Kidney tubule cell (primary cell): ENCODE measurements at regions not wholly inside any gene's neighbourhood (a gene's known extent, or its start where the extent isn't known, plus 50 kb on each side); places are given as distances from the start of the nearest gene placed in this dataset.
"Not testable (repeated sequence)": the region's sequence is repeated elsewhere in the genome, so short reads cannot be mapped to it uniquely, and the experiment has no call there.

Experiments
- DNase-seq: peaks from one replicate; pipeline ENCODE4 v3.0.0-alpha.2; 2018; ENCODE audit warnings: low spot score

DNA sequence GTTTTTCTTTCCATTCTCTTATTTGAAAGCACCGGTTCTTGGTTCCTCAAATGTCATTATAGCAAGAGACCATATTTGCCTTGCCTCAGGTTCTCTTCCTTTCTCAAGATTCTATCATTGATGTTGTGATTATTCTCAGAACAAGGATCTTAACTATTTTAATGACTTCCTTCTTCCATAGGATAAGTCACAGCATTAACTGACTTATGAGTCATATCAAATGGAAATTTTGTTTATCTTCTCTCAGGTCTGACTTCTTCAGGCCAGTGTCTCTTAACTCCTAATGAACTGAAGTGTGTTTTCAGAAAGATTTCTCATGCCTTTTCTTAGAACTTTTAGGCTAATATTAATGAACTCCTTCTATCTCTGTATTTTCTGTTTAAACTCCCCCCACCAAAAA lies 794.6 kb upstream of the LRRN3 start:
- DNase-seq, result no peak

DNA sequence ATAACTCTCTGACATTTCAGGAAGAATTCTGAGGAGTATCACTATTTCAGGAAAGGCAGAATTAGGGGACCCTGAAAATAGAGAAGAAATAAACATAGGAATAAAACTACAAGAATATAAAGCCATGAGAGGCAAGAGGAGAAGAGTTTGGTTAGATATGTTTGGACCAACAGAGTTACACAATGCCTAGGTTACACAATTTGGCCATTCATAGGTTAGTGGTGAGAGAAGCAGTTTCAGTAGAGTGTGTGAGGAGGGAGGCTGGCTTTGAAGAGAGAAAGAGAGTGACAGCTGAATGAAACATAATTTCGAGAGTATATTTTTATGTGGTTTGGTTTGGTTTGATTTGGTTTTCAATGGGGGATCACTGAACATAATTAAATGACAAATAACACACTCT lies 783.2 kb upstream of the LRRN3 start:
- no peak for DNase-seq

DNA sequence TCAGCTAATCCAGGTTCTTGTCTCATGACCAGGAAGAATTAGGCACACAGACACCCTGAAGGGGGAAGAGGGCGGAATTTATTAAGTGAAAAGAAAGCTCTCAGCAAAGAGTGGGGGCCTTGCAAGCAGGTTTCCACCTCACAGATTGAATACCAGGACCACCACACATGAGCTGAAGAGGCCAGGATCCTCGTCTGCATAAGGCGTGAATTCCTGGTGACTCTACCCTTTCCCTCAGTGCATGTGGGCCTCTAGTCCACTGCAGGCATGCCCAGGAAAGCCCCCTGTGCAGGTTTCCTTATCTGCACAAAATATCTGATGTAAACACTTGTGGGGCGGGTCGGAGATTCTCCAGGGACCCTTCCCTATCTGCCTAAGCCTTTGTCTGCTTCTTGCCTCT lies 782.1 kb upstream of the LRRN3 start:
- DNase-seq, result no peak

DNA sequence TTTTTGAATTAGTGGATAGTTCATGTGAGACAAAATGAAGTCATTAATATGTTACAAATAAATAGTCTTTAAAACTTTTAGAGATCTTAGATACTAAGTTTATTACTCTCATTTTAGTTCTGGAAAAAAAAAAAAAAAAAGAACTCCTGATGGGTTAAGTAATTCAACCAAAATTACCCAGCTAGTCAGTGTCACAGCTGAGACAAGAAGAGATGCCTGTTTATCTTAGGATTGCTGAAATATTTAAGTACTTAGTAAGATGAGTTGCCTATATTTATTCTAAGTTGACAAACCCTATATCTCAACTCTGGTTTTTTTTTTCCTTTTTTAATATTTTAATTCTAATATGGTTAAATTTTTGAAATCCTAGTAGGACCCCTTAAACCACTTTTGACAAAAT lies 781.0 kb upstream of the LRRN3 start:
- DNase-seq, result peak; percentile 10

DNA sequence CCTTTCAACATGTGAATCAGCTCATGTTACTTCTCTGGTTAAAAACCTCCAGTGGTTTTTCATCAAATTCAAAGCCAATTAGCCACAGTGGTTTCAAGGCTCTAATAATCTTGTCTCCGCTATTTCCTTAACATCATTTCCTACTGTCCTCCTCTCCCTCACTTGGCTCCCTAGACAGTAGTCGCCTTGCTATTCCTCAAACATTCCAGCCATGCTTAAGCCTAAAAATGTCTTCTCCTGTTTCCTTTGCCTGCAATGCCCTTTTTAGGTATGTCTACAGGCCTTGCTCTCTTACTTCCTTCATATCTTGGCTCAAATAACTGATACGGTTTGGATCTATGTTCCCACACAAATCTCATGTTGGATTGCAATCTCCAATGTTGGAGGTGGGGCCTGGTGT lies 779.4 kb upstream of the LRRN3 start:
- DNase-seq, result no peak

DNA sequence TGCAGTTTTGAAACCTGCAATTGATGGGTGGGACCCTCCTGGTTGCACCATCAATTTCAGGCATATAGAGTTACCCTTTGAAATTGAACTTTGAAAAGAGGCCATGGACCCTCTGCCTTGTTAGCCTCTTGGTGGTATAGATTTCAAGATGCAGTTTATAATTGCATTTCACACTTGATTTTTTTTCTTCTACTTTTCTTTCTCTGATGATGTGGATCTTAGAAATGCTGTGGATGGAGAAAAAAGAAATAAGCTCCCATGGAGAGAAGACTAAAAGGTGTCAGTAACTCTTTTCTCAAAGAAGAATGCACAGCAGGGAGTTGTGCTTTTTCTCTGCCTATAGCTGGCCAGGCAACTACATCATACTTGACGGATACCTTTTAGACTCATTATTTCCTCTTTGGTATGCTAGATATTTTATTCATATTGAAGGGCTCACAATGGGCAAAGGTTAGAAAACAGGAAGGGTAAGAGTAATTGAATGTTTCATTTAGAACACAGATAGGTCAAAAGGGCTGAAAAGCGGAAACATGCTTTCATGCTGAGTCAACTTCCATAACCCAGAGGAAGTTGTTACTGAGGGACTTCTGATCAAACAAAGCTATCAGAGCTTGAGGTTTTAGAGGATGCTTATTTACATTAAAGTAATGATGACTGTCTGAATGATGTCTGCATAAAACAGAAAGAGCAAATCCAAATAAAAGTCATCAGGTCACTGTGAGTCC lies 773.2 kb upstream of the LRRN3 start:
- peak; percentile 58 for DNase-seq

DNA sequence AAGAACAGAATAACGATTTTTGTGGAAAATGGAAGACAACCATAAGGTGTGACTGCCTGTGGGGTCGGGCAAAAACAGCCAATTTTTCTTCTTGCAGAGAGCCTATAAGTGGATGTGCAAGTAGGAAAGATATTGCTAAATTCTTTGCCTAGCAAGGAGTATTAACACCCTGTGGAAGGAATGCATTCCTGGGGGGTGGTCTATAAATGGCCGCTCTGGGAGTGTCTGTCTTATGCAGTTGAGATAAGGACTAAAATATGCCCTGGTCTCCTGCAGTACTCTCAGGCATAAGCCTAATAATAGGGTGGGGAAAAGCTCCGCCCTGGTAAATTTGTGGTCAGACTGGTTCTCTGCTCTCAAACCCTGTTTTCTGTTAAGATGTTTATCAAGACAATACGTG lies 770.6 kb upstream of the LRRN3 start:
- DNase-seq, result not testable (repeated sequence)

DNA sequence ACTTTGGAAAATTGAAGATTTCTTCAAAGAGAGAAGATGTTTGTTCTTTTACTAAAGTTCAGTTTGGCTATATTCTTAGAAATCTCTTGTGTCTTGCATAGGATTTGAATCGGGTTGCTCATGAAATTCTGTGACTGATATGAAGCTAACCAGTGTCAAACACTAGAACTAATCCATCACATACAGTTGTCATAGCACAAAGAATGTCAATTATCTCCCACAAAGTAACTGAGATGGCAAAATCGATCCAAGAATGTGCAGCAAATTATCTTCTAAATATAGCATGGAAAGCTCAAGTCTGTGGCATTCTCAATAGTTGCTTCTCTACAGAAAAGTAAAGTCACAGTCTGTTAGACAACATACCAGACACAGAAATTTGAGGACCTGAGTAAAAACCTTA lies 768.1 kb upstream of the LRRN3 start:
- no peak for DNase-seq

DNA sequence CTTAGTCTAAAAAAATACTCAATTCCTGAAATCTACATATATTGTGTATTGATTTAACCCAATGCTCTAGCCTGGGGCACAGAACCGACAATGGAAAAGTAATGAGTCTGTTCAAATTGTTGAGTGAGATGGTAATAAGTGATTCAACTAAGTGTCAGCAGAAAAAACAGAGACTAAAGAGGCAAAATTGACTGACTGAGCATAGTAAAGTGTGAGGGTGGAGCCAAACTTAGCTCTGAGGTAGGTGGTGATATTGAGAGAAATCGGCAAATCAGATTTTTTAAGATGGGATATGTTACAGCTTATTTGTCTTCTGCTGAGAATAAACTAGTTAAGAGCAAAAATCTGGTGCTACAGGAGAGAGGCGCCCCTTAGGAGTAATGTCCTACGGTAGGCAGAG lies 764.0 kb upstream of the LRRN3 start:
- DNase-seq, result no peak

DNA sequence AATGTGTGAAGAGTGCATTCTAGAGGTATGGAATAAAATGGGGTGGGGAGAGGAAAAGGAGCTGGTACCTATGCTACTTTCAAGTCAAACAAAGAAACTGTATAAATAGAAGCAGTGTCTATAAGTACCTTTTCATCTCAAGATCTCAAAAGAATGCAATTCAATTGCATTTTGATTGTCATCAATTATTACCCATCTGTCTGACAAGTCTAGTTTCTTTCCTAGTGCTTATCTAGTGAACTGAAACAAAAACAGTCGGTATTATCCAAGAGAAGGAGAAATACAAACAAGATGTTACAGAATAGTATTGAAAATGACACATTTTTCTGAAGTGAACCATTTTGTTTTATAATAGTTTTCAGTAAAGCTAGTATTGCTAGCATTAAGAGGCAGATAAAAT lies 754.5 kb upstream of the LRRN3 start:
- DNase-seq, result no peak

DNA sequence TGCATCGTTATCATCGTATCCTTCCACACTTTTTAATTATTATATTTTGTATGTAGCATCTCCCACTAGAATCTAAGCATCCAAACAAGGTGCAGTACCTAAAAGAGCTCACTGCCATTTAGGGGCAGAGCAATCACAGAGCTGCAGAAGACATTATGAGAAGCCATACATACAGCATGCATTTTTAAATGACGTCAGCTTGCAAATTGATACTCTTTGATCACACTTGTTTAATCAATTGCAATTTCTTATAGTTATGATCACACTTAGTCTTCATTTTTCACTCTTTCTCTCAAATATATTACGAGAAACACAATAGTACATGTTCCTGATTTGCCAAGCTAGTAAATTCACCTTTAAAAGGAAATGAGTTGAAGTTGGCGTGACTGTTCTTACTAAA lies 753.3 kb upstream of the LRRN3 start:
- DNase-seq, result no peak

DNA sequence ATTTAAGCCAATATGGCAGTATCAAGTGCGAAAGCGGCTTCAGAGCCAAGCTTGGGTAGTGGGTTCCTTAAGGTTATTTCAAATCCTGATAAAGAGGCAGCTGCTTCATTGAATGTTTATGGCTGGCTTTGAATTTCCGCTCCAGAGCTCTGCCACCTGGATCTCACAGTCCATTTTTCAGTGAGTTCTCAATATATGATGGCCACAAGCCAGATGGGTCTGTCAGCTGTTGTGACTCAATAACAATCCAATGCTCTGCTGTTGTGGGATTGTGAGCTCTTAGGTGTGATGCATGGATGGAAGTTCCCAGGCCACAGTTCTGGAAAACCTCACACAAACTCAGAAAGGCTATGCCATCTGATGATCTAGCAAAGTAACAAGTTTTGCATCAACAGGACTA lies 743.8 kb upstream of the LRRN3 start:
- peak; percentile 35 for DNase-seq

DNA sequence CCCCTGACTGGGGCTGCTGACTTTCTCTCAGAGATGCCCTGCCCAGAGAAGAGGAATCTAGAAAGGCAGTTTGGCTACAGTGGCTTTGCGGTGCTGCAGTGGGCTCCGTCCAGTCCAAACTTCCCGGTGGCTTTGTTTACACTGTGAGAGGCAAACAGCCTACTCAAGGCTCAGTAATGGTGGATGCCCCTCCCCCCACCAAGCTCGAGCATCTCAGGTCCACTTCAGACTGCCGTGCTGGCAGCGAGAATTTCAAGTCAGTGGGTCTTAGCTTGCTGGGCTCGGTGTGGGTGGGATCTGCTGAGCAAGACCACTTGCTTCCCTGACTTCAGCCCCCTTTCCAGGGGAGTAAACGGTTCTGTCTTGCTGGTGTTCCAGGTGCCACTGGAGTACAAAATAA lies 734.5 kb upstream of the LRRN3 start:
- no peak for DNase-seq

DNA sequence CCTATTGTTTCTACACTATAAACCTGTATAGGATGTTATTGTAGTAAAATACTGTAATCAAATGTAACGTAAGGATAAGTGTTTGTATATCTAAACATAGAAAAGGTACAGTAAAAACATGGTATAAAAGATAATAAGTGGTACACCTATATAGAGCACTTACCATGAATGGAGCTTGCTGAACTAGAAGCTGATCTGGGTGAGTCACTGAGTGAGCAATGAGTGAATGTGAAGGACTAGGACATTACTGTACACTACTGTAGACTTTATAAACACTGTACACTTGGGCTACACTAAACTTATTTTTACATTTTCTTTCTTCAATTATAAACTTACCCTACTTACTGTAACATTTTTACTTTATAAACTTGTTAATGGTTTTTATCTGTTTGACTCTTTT lies 732.9 kb upstream of the LRRN3 start:
- DNase-seq, result peak; percentile 62

DNA sequence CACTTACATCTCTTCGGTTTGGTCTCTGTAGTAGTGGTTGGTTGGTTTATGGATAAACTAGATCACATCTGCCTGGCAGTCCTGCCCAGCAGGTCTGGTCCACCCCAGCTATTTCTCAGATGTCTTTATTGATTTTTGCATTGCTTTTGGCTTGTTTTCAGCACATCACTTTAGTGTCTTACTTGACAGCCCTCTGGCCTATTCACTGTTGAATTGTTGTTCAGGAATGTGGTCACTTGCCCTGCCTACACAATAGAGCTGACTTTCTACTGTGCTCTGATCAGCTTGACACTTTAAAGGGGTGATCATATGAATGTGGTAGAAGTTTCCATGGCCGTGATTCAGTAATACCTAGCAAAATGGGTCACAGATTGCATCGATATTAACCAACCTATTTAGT lies 719.2 kb upstream of the LRRN3 start:
- DNase-seq, result peak; percentile 33

DNA sequence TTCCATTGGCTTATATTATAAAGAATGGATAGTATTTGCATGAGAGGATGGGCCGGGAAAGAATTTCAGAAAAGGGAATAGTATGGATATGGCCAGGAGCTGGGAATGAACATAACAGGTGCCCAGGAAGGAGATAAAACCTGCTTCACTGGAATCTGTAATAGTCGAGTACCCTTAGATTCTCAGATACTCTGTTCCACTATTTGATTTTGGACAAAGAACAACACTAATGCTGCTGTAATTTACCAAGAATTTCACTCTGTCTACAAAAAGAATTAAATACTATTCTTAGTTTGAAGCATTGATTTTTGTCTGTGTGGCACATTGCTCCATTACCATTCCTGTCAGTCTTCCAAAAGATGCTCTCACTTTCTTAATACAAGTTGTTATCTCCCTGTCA lies 718.2 kb upstream of the LRRN3 start:
- DNase-seq, result peak; percentile 8

DNA sequence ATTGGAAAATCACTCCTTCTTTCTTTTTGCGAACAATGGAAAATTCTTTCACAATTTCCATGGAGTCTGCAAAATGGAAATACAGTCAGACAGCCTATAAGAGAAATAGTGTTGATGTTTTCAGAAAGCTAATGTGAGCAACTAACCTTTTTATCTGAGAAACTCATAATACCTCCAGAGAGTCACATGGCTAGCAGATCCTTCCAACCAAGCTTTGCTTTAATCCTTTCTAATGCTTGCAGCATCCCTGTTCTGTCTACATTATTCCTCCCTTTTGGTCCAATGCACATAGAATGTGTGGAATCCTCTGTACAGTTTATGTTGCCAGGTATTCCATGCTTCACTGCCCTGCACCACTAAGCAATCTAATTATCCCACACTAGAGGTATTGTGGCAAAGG lies 717.5 kb upstream of the LRRN3 start:
- peak; percentile 86 for DNase-seq

DNA sequence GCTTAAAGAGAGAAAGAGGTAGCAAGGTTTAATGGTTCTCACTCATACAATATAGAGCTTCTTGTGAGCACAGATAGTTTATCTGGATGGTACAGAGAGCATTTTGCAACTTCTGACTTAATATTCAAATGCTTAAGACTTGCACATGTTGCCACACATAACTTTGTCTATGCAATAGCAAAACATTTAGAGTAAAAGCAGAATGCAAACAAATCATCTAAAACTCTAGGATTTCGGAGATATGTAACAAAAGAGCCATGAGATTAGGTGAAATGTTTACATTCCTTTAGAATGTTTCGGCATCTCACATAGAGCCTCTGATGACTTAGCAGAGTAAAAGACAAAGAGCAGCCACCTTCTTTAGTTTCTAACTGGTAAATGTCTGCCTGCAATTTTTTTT lies 717.1 kb upstream of the LRRN3 start:
- DNase-seq, result no peak

DNA sequence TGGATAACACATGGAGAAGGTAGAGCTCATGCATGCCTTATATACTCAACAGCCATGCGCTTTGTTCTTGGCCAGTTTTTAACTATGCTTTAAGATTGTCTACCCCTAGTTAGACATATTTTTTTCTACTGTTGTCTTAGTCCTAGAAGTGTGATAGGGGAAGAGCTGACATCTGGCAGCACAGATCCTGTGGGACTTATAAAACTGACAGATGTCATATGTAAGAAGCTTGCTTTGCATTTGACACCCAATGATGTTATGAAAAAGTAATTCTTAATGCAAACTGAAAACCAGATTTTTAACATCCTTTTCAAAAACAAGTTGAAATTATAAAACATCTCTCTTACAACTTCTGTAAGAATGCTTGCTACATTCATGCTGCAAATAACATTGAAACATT lies 715.9 kb upstream of the LRRN3 start:
- DNase-seq, result no peak

DNA sequence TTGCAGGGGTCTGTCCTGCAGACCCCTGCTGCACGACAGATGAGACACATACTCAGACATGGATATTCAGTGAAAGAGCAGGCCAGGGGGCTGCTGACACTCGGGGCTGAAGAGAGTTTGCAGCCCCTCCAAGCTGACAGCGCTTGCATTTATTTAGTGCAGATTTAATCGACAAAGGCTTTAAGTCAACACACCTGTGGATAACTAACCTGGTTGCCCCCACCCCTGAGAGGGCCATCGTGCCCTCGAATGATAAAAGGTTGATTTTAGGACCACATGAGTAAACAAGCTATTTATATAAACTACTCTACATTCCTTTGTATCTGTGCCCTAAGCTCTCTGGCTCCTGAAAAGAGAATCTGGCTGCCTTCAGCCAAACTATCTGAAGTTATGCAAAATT lies 708.2 kb upstream of the LRRN3 start:
- no peak for DNase-seq

DNA sequence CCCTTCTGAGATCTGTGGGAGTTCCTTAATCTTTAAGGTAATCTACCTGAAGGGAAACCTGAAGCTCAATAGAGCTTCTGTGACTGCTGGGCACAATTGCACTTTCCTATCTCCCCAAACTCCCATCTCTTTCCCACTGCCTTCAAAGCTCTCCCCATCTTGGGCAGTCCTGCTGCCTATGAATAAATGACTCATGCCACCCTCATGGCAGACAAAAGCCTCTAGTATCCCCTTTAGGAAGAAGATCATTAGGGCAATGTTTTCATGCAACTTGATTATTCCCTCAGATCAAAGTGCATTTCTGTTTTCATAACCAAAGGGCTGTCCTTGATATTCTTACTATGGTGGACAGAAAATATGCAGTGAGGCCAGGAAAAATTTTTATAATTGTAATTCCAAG lies 704.9 kb upstream of the LRRN3 start:
- DNase-seq, result peak; percentile 45

DNA sequence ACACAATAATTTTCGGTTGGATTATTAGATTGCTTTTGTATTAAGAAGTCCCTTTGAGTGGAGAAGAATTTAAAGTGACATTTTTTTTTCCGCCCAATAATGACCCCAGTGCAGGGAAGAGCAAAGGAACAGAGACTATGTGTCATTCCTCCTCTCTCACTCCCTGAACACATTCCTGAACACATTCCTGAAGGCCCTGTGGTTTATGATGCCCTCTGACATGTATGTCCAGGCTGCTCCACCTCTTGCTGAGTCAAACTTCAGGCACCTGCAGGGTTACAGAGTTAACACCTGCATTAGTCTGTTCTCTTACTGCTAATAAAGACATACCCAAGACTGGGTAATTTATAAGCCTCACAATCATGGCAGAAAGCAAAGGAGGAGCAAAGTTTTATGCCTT lies 704.0 kb upstream of the LRRN3 start:
- DNase-seq, result peak; percentile 97

DNA sequence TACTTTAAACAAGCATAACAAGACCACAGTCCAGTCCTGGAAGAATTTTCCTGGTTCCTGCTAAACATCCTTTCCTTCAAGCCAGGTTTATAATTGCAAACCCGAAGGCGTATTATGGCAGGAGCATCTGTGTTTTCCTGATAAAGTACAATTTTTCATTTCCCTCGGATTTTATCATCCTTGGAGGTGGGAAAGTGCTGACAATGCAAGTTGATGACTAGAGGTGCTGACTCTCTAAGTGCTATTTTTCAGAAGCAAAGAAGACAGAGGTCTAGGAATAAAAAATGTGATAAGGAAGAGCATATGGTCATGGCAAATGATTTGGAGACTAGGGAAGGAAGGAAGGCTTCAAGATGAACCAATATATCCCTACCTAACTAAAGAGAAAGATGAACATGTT lies 703.2 kb upstream of the LRRN3 start:
- DNase-seq, result no peak

DNA sequence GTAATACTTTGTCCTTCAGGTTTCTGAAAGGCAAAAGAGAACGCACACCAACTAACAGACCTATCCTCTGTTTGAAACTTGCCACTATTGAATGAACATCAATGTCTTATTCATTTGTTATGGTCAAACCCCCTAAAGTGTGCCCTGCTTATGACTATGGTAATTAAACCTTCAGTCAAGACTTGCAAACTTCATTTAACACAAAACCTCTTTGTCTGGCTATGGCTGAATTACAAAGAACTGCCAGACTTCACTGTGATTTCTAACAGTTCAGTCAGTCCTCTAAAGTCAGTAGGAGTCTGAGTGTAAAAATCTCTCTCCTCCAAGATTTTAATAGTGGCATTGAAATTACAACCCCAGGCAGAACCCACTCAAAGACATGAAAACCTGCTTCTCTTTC lies 702.5 kb upstream of the LRRN3 start:
- no peak for DNase-seq

DNA sequence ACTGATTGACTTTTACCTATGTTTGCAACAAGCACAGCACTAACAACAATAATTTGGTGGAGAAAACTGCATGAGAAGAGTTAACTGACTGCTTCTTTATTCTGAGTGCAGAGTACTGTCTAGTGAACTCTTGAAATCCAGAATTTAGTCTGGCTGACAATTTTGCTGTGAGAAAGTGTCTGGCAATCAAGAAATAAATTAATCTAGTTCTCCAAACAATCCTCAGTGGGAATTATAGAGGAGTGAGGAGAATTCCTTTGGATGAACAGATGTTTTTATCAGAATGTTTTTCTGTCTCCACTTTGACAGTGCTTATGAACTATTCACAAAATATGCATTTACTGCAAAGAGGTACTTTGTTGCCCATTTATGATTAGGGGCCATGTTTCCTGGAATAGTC lies 694.9 kb upstream of the LRRN3 start:
- DNase-seq, result no peak
